GM12891 (cell line): ENCODE measurements at regions not wholly inside any gene's neighbourhood (a gene's known extent, or its start where the extent isn't known, plus 50 kb on each side); places are given as distances from the start of the nearest gene placed in this dataset.
"Not testable (repeated sequence)": the region's sequence is repeated elsewhere in the genome, so short reads cannot be mapped to it uniquely, and the experiment has no call there.

Experiments
- DNase-seq: peaks from one replicate; pipeline ENCODE4 v3.0.0; 2011; ENCODE audit warnings: low spot score; ENCODE audit not compliant: insufficient read length
- FAIRE-seq: peaks from 2 replicates; lab custom pipeline; 2011; peaks lifted over from hg19 to GRCh38; lab: Jason Lieb, UNC
- PAX5 ChIP-seq: IDR thresholded peaks from 2 replicates; pipeline ENCODE4 v1.6.1; 2011; ENCODE audit warnings: low read length, moderate library complexity, mild to moderate bottlenecking; ENCODE audit not compliant: insufficient read depth, severe bottlenecking
- POLR2A ChIP-seq: IDR thresholded peaks from 2 replicates; pipeline ENCODE4 v1.6.1; 2011; ENCODE audit warnings: low read depth, low read length, control low read depth
- POLR2AphosphoS5 ChIP-seq: IDR thresholded peaks from 2 replicates; pipeline ENCODE4 v1.6.1; 2011; ENCODE audit warnings: low read depth, low read length, control low read depth
- POU2F2 ChIP-seq: IDR thresholded peaks from 2 replicates; pipeline ENCODE4 v1.6.1; 2011; ENCODE audit warnings: low read depth, mild to moderate bottlenecking, control low read depth, low read length, moderate library complexity
- SPI1 ChIP-seq: IDR thresholded peaks from 2 replicates; pipeline ENCODE4 v1.6.1; 2011; ENCODE audit warnings: low read depth, low read length, control low read depth
- TAF1 ChIP-seq: IDR thresholded peaks from 2 replicates; pipeline ENCODE4 v1.6.1; 2011; ENCODE audit warnings: low read depth, low read length, control low read depth

- DNase-seq (no peak), FAIRE-seq (no peak)
- TF ChIP-seq POLR2AphosphoS5, result no peak
- TF ChIP-seq POU2F2, result no peak
- no peak for TF ChIP-seq TAF1
- no peak for TF ChIP-seq PAX5
- no peak for TF ChIP-seq SPI1
- TF ChIP-seq POLR2A, result no peak
Observed at GRCh38 chr9:28502189-28502588, 928.9 kb upstream of the C9orf72 start.

DNA sequence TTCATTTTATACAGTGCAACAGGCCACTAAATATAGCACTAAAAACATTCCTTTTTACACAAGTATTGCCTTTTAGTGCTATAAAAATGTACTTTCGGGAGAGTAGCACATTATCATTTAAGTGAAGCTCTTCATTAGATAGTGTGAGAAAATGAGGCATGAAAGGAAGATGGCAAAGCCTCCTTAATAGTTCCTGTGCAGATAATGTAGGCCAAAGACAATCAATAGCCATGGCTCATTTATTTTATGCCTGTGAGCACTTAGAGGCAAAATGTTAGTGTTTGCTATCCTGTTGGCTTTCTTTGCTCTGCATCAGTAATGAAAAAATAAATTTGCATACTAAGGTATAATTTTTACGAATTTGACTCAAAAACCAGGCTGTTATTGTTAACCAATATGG is 929.5 kb upstream of the C9orf72 start:
- TF ChIP-seq POU2F2 (no peak), PAX5 (no peak), SPI1 (no peak), TAF1 (no peak), POLR2AphosphoS5 (no peak), POLR2A (no peak)
- FAIRE-seq, result no peak
- DNase-seq, result no peak

DNA sequence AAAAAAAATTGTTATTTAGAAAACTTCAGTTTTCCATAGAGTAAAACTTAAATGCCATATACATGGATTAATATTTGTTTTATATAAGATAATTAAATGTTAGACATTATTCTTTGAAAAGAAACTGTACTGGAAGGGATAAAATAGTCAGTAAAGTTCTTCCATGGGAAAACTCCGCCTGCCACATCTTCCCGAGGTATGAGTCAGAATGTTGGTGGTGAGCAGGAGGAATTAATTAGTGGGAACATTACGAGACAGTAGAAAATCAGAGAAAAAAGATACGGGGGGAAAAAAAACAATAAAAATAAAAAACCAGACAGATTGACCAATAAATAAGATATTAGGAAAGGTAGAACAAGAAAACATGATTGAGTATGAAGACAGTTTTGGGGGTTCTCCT is 930.3 kb upstream of the C9orf72 start:
- TF ChIP-seq POLR2A, result no peak
- no peak for TF ChIP-seq POLR2AphosphoS5
- no peak for TF ChIP-seq PAX5
- no peak for TF ChIP-seq TAF1
- TF ChIP-seq SPI1, result no peak
- no peak for TF ChIP-seq POU2F2
- DNase-seq (no peak), FAIRE-seq (no peak)

GRCh38 chr9:28518439-28518838 is 945.2 kb upstream of the C9orf72 start:
- no peak for TF ChIP-seq POU2F2
- no peak for TF ChIP-seq TAF1
- TF ChIP-seq SPI1, result no peak
- no peak for TF ChIP-seq POLR2A
- no peak for TF ChIP-seq PAX5
- TF ChIP-seq POLR2AphosphoS5, result no peak
- FAIRE-seq, result no peak
- DNase-seq, result no peak

GRCh38 chr9:28524309-28524708 is 951.0 kb upstream of the C9orf72 start:
- not testable (repeated sequence) for DNase-seq, FAIRE-seq

DNA sequence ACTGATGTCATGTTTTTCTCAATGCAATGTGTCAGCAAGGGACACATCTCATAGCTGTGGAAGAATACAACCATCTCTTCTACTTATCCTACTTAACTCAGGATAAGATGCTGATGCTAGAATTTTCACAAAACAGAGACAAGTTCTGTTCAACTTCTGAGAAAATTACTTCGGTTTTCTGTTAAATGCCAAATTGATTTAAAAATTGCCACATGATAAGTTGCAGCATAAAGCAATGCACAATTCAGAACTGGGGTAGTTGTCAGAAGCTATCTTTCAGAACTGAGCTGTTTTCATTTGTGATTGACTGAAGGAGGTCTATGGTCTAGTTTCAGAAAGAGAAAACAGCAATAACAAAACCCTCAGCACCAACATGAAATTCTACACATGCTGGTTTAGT is 954.8 kb upstream of the C9orf72 start:
- DNase-seq, result no peak
- FAIRE-seq, result no peak
- TF ChIP-seq POLR2A (no peak), POLR2AphosphoS5 (no peak), POU2F2 (no peak), SPI1 (no peak), PAX5 (no peak), TAF1 (no peak)

DNA sequence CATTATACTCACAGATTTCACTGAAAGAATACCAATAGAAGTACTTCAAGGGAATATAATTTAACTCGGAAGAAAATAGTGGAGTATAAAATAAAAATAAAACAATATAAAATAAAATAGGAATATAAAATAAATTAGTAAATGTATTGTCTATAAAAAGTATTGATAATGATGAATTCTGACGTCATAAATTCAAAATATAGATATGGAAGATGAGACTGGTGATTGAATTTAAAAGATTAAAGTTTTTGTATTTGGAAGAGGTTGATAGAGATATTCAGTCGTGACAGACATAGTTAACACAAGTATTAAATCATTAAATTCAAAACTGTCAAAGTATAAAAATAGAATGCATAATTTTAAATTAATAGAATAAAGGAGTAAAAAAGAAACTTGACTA is 964.9 kb upstream of the C9orf72 start:
- TF ChIP-seq TAF1, result no peak
- no peak for TF ChIP-seq SPI1
- no peak for TF ChIP-seq POU2F2
- no peak for TF ChIP-seq POLR2A
- TF ChIP-seq PAX5, result no peak
- TF ChIP-seq POLR2AphosphoS5, result no peak
- no peak for DNase-seq
- FAIRE-seq, result no peak

DNA sequence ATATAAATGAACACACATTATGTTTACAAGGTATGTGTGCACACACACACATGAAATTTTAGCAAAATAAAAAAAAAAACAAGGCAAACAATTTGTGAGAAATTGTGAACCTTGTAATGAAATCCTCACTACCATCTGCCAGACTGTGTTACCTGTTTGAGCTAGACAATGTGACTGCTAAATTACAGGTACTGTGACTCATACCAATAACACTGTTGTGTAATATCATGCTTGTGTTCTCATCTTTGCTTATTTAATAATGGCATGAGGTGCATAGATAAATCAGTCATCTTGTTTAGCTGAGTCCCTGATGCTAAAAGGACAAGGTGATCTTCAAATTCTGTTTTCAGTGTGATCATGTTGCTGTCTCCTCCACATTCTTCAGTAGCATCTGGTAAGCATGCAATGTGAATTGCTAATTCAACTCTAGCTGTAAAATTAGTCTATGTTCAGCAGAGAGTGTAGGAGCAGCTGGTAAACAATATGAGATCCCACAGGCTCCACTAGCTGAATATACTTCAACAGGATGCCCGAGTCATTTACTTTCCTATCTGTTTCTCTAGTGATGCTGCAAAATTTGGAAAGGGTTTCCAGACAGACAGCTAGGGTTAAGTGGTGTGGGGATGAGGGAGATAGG is 966.3 kb upstream of the C9orf72 start:
- TF ChIP-seq POLR2A, result no peak
- TF ChIP-seq PAX5, result no peak
- TF ChIP-seq TAF1, result no peak
- TF ChIP-seq POU2F2, result no peak
- no peak for TF ChIP-seq SPI1
- TF ChIP-seq POLR2AphosphoS5, result no peak
- no peak for FAIRE-seq
- DNase-seq, result no peak

- no peak for TF ChIP-seq POU2F2
- TF ChIP-seq TAF1, result no peak
- TF ChIP-seq PAX5, result no peak
- TF ChIP-seq POLR2A, result no peak
- no peak for TF ChIP-seq POLR2AphosphoS5
- no peak for TF ChIP-seq SPI1
- DNase-seq (no peak), FAIRE-seq (no peak)
Observed at GRCh38 chr9:28542928-28543327, 969.6 kb upstream of the C9orf72 start.

DNA sequence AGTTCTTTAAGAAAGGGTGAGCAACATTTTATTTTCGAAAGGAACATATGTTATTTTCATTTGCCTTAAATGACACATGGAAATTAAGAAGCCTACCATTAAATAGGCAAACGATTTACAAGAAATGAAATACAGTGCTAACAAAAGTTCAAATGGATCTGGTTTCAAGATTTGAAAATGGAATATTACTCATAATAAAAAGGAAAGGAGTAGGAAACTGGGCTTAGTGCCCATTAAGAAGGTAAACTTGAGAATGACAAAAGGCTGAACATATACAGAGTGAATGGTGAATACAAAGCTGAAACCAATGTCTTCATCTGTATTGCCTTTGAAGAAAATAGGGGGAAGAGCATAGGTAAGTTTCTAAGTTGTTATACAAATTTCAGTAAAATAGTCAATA is 974.2 kb upstream of the C9orf72 start:
- no peak for FAIRE-seq
- no peak for DNase-seq
- TF ChIP-seq POLR2AphosphoS5, result no peak

GRCh38 chr9:28563291-28563934 is 990.1 kb upstream of the C9orf72 start:
- FAIRE-seq (no peak), DNase-seq (no peak)
- no peak for TF ChIP-seq POLR2AphosphoS5
- no peak for TF ChIP-seq PAX5
- no peak for TF ChIP-seq POLR2A
- no peak for TF ChIP-seq TAF1
- TF ChIP-seq SPI1, result no peak
- no peak for TF ChIP-seq POU2F2
